ENCODE measurements at regions not wholly inside any gene's neighbourhood (a gene's known extent, or its start where the extent isn't known, plus 50 kb on each side); places are given as distances from the start of the nearest gene placed in this dataset.
"Not testable (repeated sequence)": the region's sequence is repeated elsewhere in the genome, so short reads cannot be mapped to it uniquely, and the experiment has no call there.

- DNase-seq: no peak
Measured at GRCh38 chr2:193518041-193518817, 1323.5 kb upstream of the TMEFF2 start.

- no peak for DNase-seq
Measured at GRCh38 chr2:193517615-193518014, 1322.9 kb upstream of the TMEFF2 start.

- peak in 1 of 2 experiments; percentile 27 for DNase-seq
Measured at GRCh38 chr2:193506035-193506434, 1311.3 kb upstream of the TMEFF2 start.

- no peak for DNase-seq
Measured at GRCh38 chr2:193505620-193506019, 1310.9 kb upstream of the TMEFF2 start.

DNA sequence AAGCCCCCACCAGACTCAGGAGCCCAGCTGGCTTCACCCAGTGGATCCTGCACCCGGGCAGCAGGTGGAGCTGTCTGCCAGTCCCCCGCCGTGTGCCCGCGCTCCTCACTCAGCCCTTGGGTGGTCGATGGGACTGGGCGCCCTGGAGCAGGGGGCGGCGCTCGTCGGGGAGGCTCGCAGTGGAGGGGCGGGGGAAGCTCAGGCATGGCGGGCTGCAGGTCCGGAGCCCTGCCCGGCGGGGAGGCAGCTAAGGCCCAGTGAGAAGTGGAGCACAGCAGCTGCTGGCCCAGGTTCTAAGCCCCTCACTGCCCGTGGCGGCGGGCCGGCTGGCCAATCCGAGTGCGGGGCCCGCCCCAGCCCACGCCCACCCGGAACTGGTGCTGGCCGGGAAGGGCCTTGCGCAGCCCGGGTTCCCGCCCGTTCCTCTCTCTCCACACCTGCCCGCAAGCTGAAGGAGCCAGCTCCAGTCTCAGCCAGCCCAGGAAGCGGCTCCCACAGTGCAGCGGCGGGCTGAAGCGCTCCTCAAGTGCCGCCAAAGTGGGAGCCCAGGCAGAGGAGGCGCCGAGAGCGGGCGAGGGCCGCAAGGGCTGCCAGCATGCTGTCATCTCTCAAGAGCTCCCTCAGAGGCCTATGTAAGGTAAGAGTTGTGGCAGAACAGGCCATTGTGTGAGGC lies 1307.8 kb upstream of the TMEFF2 start:
- DNase-seq: no peak

DNA sequence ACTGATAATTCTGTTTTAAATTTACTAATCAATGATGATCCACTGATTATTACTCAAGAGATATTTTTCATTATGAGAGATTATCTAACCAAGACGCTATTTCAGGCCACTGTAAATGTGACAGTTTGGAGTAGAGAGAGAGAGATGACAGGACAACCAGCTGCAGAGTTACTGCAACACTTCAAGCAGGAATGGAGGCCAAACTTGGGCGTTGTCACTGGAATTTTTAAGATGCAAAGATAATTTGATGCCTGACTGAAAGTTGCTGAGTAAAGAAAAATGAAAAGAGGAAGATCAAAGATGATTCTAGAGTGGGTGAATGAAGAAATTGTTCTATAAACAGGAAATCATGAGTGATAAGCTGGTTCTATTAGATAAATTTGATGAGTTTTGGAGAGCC lies 1302.1 kb upstream of the TMEFF2 start:
- no peak for DNase-seq

GRCh38 chr2:193482557-193482956 lies 1287.8 kb upstream of the TMEFF2 start:
- no peak for DNase-seq

DNA sequence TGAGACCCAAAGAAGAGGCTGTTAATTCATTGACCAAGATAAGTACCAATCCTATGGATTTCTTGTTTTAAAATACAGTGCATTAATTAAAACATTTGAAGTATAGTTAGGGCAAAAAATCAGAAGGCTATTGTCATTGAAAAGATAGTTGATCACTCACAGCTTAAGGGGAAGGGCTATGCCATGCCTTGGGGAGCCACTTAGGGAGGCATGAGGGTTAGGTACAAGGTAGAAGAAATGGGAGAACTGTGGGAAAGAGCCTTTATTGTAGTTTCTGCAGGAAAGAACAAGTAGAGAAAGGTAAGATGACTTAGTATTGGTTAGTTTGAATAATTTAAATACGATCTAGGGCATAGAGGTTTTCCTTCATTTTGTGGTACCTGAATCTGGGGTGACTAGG lies 1285.5 kb upstream of the TMEFF2 start:
- DNase-seq: no peak

GRCh38 chr2:193476171-193476800 lies 1281.6 kb upstream of the TMEFF2 start:
- no peak for DNase-seq

- no peak for DNase-seq
Measured at GRCh38 chr2:193475038-193475437, 1280.3 kb upstream of the TMEFF2 start.

- no peak for DNase-seq
Measured at GRCh38 chr2:193469251-193469650, 1274.5 kb upstream of the TMEFF2 start.

DNA sequence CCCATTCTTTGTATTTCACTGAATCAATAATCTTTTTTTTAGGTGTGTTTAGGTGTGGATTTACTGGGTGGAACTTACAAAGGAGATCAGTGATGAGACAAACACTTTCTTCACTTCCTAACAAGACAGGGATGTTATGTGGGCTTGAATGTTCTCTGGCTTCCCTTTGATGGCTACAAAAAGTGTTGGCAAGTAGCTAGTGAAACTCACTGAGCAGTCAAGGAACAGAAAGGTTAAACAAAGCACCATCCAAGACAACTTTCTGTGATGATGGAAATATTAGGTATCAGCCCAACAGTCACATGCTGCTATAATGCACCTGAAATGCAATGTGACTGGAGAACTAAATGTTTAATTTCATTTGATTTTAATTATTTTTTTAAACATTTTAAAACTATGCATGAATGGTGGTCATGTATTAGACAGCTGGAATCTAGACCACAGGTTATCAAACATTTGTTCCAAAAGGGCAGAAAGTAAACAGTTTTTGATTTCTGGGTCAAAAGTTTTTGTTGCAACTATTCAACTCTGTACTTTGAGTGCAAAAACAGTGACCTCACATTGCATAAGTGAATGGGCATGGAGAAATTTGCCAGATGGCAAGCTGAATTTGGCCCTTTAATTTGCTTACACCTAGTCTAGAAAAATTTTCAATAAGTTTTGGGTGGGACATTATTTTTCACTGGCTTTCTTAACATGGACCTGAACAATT lies 1272.7 kb upstream of the TMEFF2 start:
- no peak for DNase-seq

GRCh38 chr2:193463011-193463410 lies 1268.3 kb upstream of the TMEFF2 start:
- DNase-seq: no peak

DNA sequence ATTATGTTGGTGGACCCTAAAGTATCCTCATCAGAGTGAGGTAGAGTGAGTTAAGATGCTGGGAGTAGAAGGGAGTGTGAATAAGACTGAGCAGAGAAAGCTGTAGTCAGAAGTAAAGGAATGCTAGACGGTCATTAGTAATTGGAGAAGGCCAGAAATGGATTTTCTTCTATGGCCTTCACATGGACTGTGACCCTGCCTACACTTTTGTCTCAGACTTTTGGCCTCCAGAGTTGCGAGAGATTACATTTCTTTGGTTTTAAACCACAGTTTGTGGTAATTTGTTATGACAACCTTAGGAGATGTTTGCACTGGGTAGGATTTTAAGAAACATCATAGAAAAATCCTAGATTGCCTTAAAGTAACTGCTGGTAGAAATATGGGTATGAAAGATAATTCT lies 1267.7 kb upstream of the TMEFF2 start:
- DNase-seq: no peak

DNA sequence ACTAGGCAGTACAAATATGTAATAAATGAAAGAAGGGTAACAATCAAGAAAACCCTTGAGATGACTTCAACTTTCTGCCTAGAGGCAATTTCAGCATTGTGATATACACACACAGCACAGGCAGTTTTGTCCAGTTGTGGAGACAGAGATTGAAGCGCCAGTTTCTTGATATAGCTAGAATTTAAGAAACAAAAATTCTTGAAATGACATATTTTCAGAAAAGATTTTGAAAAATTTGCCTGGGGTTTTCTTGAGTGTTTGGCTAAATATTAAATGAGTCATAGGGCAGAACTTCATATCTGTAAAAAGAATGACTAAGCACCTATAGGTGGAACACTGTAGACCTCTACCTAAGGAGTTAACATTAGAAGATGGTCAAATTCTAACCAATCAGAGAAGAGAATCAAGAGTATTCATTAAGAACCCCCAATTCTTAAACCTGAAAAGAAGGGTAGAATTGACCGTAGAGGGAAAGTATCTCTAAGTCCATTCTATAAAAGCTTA lies 1266.8 kb upstream of the TMEFF2 start:
- DNase-seq: no peak

GRCh38 chr2:193446967-193447366 lies 1252.2 kb upstream of the TMEFF2 start:
- DNase-seq: no peak

DNA sequence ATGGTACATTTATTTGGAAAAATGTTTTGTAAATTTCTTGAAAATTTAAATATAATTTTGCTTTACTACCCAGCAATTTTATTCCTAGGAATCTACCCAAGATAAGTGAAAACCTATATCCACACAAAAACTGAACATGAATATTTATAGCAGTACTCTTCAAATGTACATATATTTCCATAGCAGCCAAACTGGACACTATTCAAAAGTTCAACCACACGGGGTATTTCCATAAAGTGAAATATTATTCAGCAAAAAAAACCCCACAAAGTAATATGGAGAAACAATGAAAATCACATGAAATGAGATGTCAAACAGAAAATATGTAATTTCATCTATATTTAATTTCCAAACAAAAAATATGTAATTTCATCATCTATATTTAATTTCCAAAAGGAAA lies 1247.6 kb upstream of the TMEFF2 start:
- no peak for DNase-seq

DNA sequence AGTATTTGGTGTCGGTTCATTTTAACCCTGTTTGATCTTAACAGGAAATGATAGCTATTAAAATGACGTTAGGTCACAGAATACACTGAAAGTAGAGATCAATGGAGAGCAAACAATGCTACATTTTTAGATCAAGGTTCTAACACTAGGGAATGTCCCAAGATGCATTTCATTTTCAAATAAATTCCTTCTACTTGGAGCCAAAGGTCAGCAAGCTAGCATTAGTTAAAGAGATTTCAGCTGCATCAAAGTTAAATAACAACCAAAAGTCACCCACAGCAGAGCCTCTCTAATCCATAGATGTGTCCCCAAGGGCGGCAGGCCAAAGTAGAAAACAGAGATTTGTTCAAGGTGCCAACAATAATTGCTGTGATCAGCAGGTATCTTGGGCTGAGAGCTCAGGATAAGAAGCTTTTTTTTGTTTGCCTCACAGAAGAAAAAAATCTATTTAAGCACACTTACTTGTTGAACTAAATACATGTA lies 1233.6 kb upstream of the TMEFF2 start:
- no peak for DNase-seq

- not testable (repeated sequence) for DNase-seq
Measured at GRCh38 chr2:193412368-193412767, 1217.6 kb upstream of the TMEFF2 start.

DNA sequence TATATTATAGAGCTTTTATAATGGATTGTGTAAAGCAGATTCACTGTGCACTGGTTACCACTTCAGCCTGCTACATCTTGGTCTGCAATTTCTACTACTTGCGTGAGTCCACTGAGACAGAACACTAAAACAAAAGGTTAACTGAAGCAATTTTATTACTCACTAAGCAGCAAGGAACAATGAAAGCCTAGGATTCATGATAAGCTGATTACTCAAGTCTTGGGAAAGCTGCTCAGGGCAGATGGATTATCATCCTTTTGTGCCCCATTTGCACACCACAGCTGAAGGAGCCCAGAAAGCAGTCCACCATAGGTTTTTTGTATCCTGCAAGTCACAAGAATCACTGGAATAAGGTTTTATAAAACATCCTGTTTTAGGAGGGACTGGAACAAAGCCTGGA lies 1215.2 kb upstream of the TMEFF2 start:
- DNase-seq: no peak

GRCh38 chr2:193382583-193382982 lies 1187.8 kb upstream of the TMEFF2 start:
- no peak for DNase-seq

DNA sequence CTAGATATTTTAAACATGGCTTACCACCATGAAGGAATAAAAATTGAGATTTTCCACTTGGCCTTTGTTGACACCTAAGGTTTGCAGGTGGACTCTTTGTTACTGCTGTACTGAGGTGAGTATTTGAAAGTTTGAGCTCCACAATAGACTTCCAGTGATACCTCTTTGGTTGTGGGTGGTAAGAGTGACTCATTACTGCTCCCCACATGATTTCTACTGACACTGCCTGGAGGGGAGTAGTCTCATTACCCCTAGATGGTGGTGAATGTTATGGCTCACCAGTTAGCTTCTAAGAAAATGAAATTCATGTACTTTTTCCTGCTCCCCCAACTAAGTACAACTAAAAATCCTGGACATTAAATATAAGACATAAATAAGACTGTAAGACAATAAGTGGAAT lies 1183.1 kb upstream of the TMEFF2 start:
- no peak for DNase-seq

GRCh38 chr2:193373120-193373519 lies 1178.4 kb upstream of the TMEFF2 start:
- no peak for DNase-seq
